Gastroesophageal sphincter (tissue), 4 donors: ENCODE measurements at regions not wholly inside any gene's neighbourhood (a gene's known extent, or its start where the extent isn't known, plus 50 kb on each side); places are given as distances from the start of the nearest gene placed in this dataset.

Experiments
- ATAC-seq: fragments of 150-250 bp; one replicate; pipeline ENCODE4 v1.9.1; 2016; ENCODE audit warnings: mild to moderate bottlenecking, moderate library complexity
- H3K27ac ChIP-seq, 4 donors: fragments of 200-600 bp; sonication (generic) in 3 of 4; 1 replicate in 3 of 4; 2 replicates in 1 of 4; pipeline ENCODE4 v1.5.1; 2016 to 2019
- H3K27me3 ChIP-seq: fragments of 200-600 bp; sonication (generic); one replicate; pipeline ENCODE4 v1.5.1; 2019
- H3K36me3 ChIP-seq, 2 donors: fragments of 200-600 bp; sonication (generic); one replicate each; pipeline ENCODE4 v1.5.1; 2019; ENCODE audit warnings: control low read depth in 1 of 2
- H3K4me1 ChIP-seq, 3 donors: fragments of 200-600 bp; sonication (generic); 1 replicate in 2 of 3; 2 replicates in 1 of 3; pipeline ENCODE4 v1.5.1; 2016 to 2019; ENCODE audit warnings: control low read depth in 2 of 3
- H3K4me3 ChIP-seq, 2 donors: fragments of 200-600 bp; sonication (generic); one replicate each; pipeline ENCODE4 v1.5.1; 2019; ENCODE audit warnings: mild to moderate bottlenecking in 1 of 2, moderate library complexity in 1 of 2
- H3K9me3 ChIP-seq, 3 donors: fragments of 200-600 bp; sonication (generic); one replicate each; pipeline ENCODE4 v1.5.1; 2017 to 2019; ENCODE audit warnings: control low read depth in 2 of 3
- CTCF ChIP-seq, 4 experiments: fragments of 200-600 bp in 2 of 4; fragments of 450-650 bp in 2 of 4; sonication (generic) in 1 of 4; IDR thresholded peaks; one replicate each; pipeline ENCODE4 v1.5.1; 2017 to 2019; ENCODE audit warnings: antibody characterized with exemption in 4 of 4, mild to moderate bottlenecking in 2 of 4, moderate library complexity in 2 of 4
- EP300 ChIP-seq: sonication (generic); formaldehyde crosslinking; IDR thresholded peaks from one replicate; pipeline ENCODE4 v1.6.1; 2017; ENCODE audit warnings: antibody characterized with exemption, mild to moderate bottlenecking
- POLR2A ChIP-seq, 2 donors: fragments of 450-650 bp; IDR thresholded peaks; one replicate each; pipeline ENCODE4 v1.6.1; 2017; ENCODE audit warnings: antibody characterized with exemption in 2 of 2, mild to moderate bottlenecking in 2 of 2, moderate library complexity in 1 of 2
- POLR2AphosphoS5 ChIP-seq: sonication (generic); formaldehyde crosslinking; IDR thresholded peaks from one replicate; pipeline ENCODE4 v1.6.1; 2017; ENCODE audit warnings: antibody characterized with exemption
- WGBS, 2 donors: methylation state at CpG; one replicate each; pipeline ENCODE4 v1.1.5; 2018; ENCODE audit warnings: low coverage in 1 of 2; 5-methylcytosine and 5-hydroxymethylcytosine counted together

GRCh38 chr4:164412246-164412645 lies 341.7 kb upstream of the SMIM31 start:
- ATAC-seq = no peak
- Histone ChIP-seq H3K9me3 (no peaks in the 10 kb centered on the region), H3K4me1 (no peaks in the 10 kb centered on the region), H3K27me3 (no peaks in the 10 kb centered on the region), H3K36me3 (no peaks in the 10 kb centered on the region), H3K27ac (no peak overlapping the region), H3K4me3 (no peak overlapping the region)
- 87 to 100% methylated on average over 1 of the region's 1 CpG for WGBS, 2 donors
- no peak for TF ChIP-seq EP300
- no peak for TF ChIP-seq POLR2A (IDR thresholded peaks at IDR 0.05)
- no peak for TF ChIP-seq CTCF (IDR thresholded peaks at IDR 0.05)
- TF ChIP-seq POLR2AphosphoS5 = no peak

DNA sequence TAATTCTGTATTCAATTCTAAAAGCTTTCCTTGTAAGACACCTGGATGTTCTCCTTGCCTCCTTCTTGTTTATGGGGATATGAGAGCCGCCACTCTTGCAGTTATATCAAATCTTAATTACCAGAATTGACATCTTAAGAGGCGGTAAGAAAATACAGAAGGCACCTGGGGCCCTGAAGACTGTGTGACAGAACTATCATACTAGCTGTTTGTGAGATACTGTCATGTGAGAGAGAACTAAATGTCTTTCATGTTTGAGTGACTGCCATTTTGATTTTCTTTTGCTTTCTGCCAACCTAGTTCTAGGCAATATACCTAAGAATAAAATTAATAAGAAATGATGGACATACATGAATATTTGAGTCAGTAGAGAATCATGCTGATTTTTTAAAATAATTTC lies 340.2 kb upstream of the SMIM31 start:
- no peaks in the 10 kb centered on the region for H3K4me1 ChIP-seq
- H3K4me3 ChIP-seq = no peak overlapping the region
- no peaks in the 10 kb centered on the region for H3K36me3 ChIP-seq
- TF ChIP-seq POLR2A (IDR thresholded peaks at IDR 0.05) (no peak), POLR2AphosphoS5 (no peak), CTCF (IDR thresholded peaks at IDR 0.05) (no peak), EP300 (no peak)
- ATAC-seq = no peak
- H3K9me3 ChIP-seq = no peaks in the 10 kb centered on the region
- no peaks in the 10 kb centered on the region for H3K27me3 ChIP-seq
- no peak overlapping the region for H3K27ac ChIP-seq
- WGBS, 2 donors = 83 to 95% methylated on average over 2 of the region's 2 CpGs

DNA sequence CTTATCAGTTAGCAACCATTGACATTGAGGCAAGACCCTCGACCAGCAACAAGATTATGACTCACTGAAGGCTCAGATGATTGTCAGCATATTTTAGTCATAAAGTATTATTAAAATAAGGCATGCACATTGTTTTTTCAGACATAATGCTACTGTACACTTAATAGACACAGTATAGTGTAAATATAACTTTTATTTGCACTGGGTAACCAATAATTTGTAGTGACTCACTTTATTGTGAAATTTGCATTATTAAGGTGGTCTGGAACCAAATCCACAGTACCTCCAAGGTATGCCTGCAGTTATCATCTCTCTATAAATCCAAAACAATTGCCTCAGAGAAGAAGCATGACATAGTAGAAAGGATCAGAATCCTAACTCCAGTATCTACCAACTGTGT lies 330.1 kb upstream of the SMIM31 start:
- TF ChIP-seq EP300 = no peak
- WGBS, 2 donors = 27 to 70% methylated on average over 1 of the region's 1 CpG
- Histone ChIP-seq H3K9me3 (peaks cover 0 to 16% (median 0%) of the 10 kb centered on the region in 3 donors), H3K27ac (no peak overlapping the region), H3K36me3 (no peaks in the 10 kb centered on the region), H3K4me3 (no peak overlapping the region), H3K4me1 (no peaks in the 10 kb centered on the region), H3K27me3 (no peaks in the 10 kb centered on the region)
- no peak for ATAC-seq

- Histone ChIP-seq H3K27me3 (no peaks in the 10 kb centered on the region), H3K4me3 (no peak overlapping the region), H3K27ac (no peak overlapping the region), H3K4me1 (no peaks in the 10 kb centered on the region), H3K36me3 (no peaks in the 10 kb centered on the region), H3K9me3 (peaks cover 0 to 10% (median 0%) of the 10 kb centered on the region in 3 donors)
- ATAC-seq = no peak
- 33 to 43% methylated on average over 4 of the region's 4 CpGs for WGBS, 2 donors
- TF ChIP-seq POLR2A (IDR thresholded peaks at IDR 0.05) = no peak
- TF ChIP-seq CTCF (IDR thresholded peaks at IDR 0.05) = no peak
- TF ChIP-seq EP300 = no peak
- no peak for TF ChIP-seq POLR2AphosphoS5
Observed at GRCh38 chr4:164424846-164425245, 329.1 kb upstream of the SMIM31 start.

DNA sequence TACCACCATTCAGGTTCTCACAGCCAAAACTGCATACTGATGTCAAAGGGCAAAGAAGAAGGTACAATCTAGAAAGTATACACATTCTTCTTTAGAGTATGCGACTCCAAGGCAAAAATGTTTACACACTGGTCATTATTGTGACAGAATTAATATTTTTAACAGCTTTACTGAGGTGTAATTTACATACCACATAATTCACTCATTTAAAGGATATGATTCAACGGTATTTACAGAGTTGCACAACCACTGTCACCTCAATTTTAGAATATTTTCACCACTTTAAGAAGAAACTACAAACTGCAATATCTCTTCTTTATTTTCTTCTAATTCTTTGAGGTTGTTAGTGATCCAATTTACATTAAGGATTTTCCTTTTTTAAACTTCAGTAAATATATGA lies 325.4 kb upstream of the SMIM31 start:
- no peaks in the 10 kb centered on the region for H3K4me1 ChIP-seq
- no peak for ATAC-seq
- H3K36me3 ChIP-seq = no peaks in the 10 kb centered on the region
- no peaks in the 10 kb centered on the region for H3K27me3 ChIP-seq
- 73 to 79% methylated on average over 2 of the region's 2 CpGs for WGBS, 2 donors
- no peak overlapping the region for H3K27ac ChIP-seq
- TF ChIP-seq POLR2A (IDR thresholded peaks at IDR 0.05) (no peak), POLR2AphosphoS5 (no peak), CTCF (IDR thresholded peaks at IDR 0.05) (no peak), EP300 (no peak)
- no peak overlapping the region for H3K4me3 ChIP-seq
- no peaks in the 10 kb centered on the region for H3K9me3 ChIP-seq
